Left lung (tissue), 4 donors: ENCODE measurements at regions not wholly inside any gene's neighbourhood (a gene's known extent, or its start where the extent isn't known, plus 50 kb on each side); places are given as distances from the start of the nearest gene placed in this dataset.

ENCODE experiments used
- ATAC-seq: fragments of 200-7000 bp; cut with Tn5 transposase; one replicate; pipeline ENCODE4 v1.9.1; 2020; ENCODE audit warnings: moderate library complexity
- DNase-seq, 4 donors: peaks; one replicate each; pipeline ENCODE4 v3.0.0-alpha.2; 2013 to 2020
- H3K27ac ChIP-seq, 2 donors: fragments of 200-600 bp; sonication (generic) in 1 of 2; one replicate each; pipeline versions ENCODE4 v1.5.0 to v1.8.0; 2020 to 2021
- H3K27me3 ChIP-seq, 2 donors: fragments of 200-600 bp; sonication (generic) in 1 of 2; one replicate each; pipeline versions ENCODE4 v1.5.0 to v1.8.0; 2020 to 2021
- H3K36me3 ChIP-seq, 2 donors: fragments of 200-600 bp; sonication (generic) in 1 of 2; one replicate each; pipeline versions ENCODE4 v1.5.0 to v1.8.0; 2020 to 2021
- H3K4me1 ChIP-seq, 2 donors: fragments of 200-600 bp; one replicate each; pipeline ENCODE4 v1.8.0; 2021
- H3K4me3 ChIP-seq, 2 donors: fragments of 200-600 bp; sonication (generic) in 1 of 2; one replicate each; pipeline versions ENCODE4 v1.5.0 to v1.8.0; 2020 to 2021; ENCODE audit warnings: mild to moderate bottlenecking in 1 of 2
- H3K9me3 ChIP-seq, 2 donors: fragments of 200-600 bp; sonication (generic) in 1 of 2; one replicate each; pipeline versions ENCODE4 v1.5.0 to v1.8.0; 2020 to 2021
- CTCF ChIP-seq, 2 donors: fragments of 200-600 bp; sonication (generic) in 1 of 2; IDR thresholded peaks; one replicate each; pipeline versions ENCODE4 v1.5.0 to v1.8.0; 2021; ENCODE audit warnings: antibody characterized with exemption in 2 of 2
- intact Hi-C, 2 donors: fragments of 100-400 bp; cut with DNase I; formaldehyde crosslinking; loops; one replicate each; pipeline versions ENCODE4 v1.11.2 to v1.14.2; 2022
- donor health status: DM: no; HTN: yes; CAD: no.
- donor health status: DM: no; HTN: no; CAD: no.

- no peaks in the 10 kb centered on the region for H3K36me3 ChIP-seq
- H3K9me3 ChIP-seq: no peaks in the 10 kb centered on the region
- no peaks in the 10 kb centered on the region for H3K27me3 ChIP-seq
- ATAC-seq: no peak
- TF ChIP-seq CTCF (IDR thresholded peaks at IDR 0.05): no peak
- peak in 1 of 4 donors; percentile 29 for DNase-seq
- peaks cover 0 to 35% of the 10 kb centered on the region in 2 donors for H3K4me1 ChIP-seq
- no peak overlapping the region for H3K27ac ChIP-seq
- no peak overlapping the region for H3K4me3 ChIP-seq
- intact Hi-C loops: no loop called here
Measured at GRCh38 chr6:134419716-134420115, 101.8 kb upstream of the SGK1 start.

- peaks cover 0 to 50% of the 10 kb centered on the region in 2 donors for H3K4me1 ChIP-seq
- DNase-seq: no peak
- H3K36me3 ChIP-seq: no peaks in the 10 kb centered on the region
- no peaks in the 10 kb centered on the region for H3K9me3 ChIP-seq
- no peak for TF ChIP-seq CTCF (IDR thresholded peaks at IDR 0.05)
- intact Hi-C loops: no loop called here
- no peak for ATAC-seq
- H3K4me3 ChIP-seq: no peak overlapping the region
- peak overlapping the region in 1 of 2 donors; percentile 5 for H3K27ac ChIP-seq
- H3K27me3 ChIP-seq: no peaks in the 10 kb centered on the region
Measured at GRCh38 chr6:134416418-134417154, 98.7 kb upstream of the SGK1 start.

GRCh38 chr6:134415656-134416055 lies 97.7 kb upstream of the SGK1 start:
- ATAC-seq: no peak
- no peak for TF ChIP-seq CTCF (IDR thresholded peaks at IDR 0.05)

GRCh38 chr6:134415194-134415593 lies 97.3 kb upstream of the SGK1 start:
- no peak for DNase-seq
- intact Hi-C loops: no loop called here
- H3K36me3 ChIP-seq: no peaks in the 10 kb centered on the region
- H3K27ac ChIP-seq: no peak overlapping the region
- no peaks in the 10 kb centered on the region for H3K9me3 ChIP-seq
- H3K27me3 ChIP-seq: no peaks in the 10 kb centered on the region
- H3K4me3 ChIP-seq: no peak overlapping the region
- peaks cover 0 to 41% of the 10 kb centered on the region in 2 donors for H3K4me1 ChIP-seq
- no peak for TF ChIP-seq CTCF (IDR thresholded peaks at IDR 0.05)
- no peak for ATAC-seq

More at GRCh38 chr6:134415656-134416055, 97.7 kb upstream of the SGK1 start:
- Histone ChIP-seq H3K27me3 (no peaks in the 10 kb centered on the region), H3K9me3 (no peaks in the 10 kb centered on the region), H3K36me3 (no peaks in the 10 kb centered on the region), H3K4me1 (peaks cover 0 to 46% of the 10 kb centered on the region in 2 donors), H3K4me3 (no peak overlapping the region), H3K27ac (no peak overlapping the region)
- no peak for DNase-seq
- intact Hi-C loops: no loop called here

GRCh38 chr6:134414793-134415192 lies 96.9 kb upstream of the SGK1 start:
- peak overlapping the region in 1 of 2 donors; percentile 97 for H3K27ac ChIP-seq
- peaks cover 0 to 41% of the 10 kb centered on the region in 2 donors for H3K4me1 ChIP-seq
- ATAC-seq: no peak
- no peaks in the 10 kb centered on the region for H3K9me3 ChIP-seq
- H3K36me3 ChIP-seq: no peaks in the 10 kb centered on the region
- no peaks in the 10 kb centered on the region for H3K27me3 ChIP-seq
- TF ChIP-seq CTCF (IDR thresholded peaks at IDR 0.05): no peak
- H3K4me3 ChIP-seq: no peak overlapping the region
- intact Hi-C loops: no loop called here
- no peak for DNase-seq
